Ecto neural progenitor cell (in vitro differentiated cells): ENCODE measurements at regions not wholly inside any gene's neighbourhood (a gene's known extent, or its start where the extent isn't known, plus 50 kb on each side); places are given as distances from the start of the nearest gene placed in this dataset.

Source experiments
- DNase-seq: peaks from one replicate; pipeline ENCODE4 v3.0.0-alpha.2; 2018; ENCODE audit warnings: low spot score

- no peak for DNase-seq
Observed at GRCh38 chr3:27939521-27939920, 217.4 kb upstream of the EOMES start.

DNA sequence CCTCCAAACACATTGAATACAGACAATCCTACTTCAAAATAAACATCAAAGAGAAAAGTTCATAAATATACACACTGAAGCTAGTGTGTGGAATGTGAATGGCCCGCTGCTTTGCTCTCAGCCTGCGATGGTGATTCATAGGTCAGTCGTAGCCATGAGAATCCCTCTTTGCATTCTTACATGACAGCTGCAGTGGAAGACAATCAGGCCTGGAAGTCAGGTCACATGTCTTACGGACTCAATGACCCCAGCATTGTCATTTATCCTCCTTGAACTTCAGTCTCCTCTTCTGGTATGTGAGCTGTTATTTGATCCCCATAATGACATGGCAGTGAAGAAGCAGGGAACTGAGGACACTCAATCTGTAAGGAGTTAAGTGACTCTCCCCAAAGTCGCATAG lies 217.8 kb upstream of the EOMES start:
- no peak for DNase-seq

GRCh38 chr3:27943106-27943505 lies 221.0 kb upstream of the EOMES start:
- DNase-seq = no peak

- no peak for DNase-seq
Observed at GRCh38 chr3:27945229-27945628, 223.1 kb upstream of the EOMES start.

- no peak for DNase-seq
Observed at GRCh38 chr3:27960133-27960532, 238.0 kb upstream of the EOMES start.

DNA sequence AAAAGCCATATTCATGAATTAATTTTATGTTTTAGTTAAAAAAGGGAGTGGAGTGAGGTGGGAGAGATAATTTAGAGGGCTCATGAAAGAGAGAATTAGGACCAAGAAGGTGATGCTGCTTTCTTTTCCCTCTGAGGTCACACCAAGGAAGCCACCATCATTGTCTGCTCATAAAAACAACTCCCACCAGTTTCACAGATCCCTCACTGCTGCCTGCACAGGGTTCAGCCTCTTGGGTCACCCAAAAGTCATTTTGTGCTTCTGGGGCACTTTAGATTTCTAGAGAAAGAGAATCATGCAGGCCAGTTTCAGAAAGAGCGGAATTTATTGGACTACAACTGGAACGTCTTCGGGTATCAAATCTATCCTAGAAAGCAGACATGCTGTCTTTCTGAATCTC lies 241.4 kb upstream of the EOMES start:
- no peak for DNase-seq

GRCh38 chr3:27971600-27971999 lies 249.5 kb upstream of the EOMES start:
- DNase-seq = no peak

GRCh38 chr3:27976933-27977332 lies 254.8 kb upstream of the EOMES start:
- no peak for DNase-seq

DNA sequence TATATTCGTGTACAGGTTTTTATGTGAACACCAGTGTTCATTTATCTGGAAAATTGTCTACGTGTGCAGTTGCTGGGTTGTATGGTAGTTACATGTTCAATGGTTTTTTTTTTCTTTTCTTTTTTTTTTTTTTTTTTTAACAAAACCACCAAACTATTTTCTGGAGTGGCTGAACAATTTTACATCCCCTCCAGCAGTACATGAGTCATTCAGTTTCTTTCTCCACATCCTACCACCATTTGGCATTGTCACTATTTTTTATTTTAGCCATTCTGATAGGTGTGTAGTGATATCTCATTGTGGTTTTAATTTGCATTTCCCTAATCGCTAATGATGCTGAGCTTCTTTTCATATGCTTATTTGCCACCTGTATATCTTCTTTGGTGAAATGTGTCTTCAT lies 256.3 kb upstream of the EOMES start:
- no peak for DNase-seq

GRCh38 chr3:27985369-27986035 lies 255.9 kb upstream of the CMC1 start:
- DNase-seq = no peak

- DNase-seq = peak; percentile 53
Observed at GRCh38 chr3:27986234-27986879, 255.1 kb upstream of the CMC1 start.

GRCh38 chr3:27990324-27990723 lies 251.1 kb upstream of the CMC1 start:
- no peak for DNase-seq

DNA sequence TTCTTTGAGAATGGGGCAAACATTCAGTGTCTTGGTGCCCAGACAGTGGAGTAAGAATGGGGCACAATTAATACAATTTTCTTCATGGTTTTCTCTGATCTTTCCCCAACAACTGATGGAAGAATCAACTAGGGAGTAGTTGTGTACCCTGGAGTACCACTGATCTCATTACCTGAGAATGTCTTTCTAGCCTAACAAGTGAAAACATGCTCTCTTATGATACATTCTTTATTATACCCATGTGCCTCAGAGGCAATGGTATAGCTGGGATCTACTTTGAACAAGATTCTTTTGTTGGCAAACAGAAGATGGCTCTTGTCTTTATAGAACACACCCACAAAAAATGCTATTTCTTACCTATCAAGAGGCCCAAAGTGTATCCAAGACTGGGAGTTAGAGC lies 250.6 kb upstream of the CMC1 start:
- no peak for DNase-seq

- no peak for DNase-seq
Observed at GRCh38 chr3:27993051-27993450, 248.4 kb upstream of the CMC1 start.

DNA sequence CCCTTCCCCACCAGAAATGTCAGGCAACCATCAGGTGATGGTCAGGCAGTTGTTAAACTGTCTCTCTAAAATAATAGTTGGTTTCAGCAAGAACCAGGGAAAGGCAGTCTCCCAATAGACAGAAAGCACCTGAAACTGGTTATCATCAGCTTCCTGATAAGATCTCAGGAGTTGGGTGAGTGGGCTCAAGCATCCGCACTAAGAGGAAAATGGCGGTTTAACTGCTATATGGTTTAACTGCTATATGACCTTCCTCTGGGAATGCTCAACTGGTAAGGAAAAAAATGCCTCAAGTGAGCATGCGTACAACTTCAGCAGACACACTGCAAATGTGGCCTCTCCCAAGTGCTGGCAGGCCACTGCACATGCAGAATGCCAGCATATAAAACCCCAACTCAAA lies 240.8 kb upstream of the CMC1 start:
- no peak for DNase-seq

- no peak for DNase-seq
Observed at GRCh38 chr3:28008235-28008634, 233.2 kb upstream of the CMC1 start.

DNA sequence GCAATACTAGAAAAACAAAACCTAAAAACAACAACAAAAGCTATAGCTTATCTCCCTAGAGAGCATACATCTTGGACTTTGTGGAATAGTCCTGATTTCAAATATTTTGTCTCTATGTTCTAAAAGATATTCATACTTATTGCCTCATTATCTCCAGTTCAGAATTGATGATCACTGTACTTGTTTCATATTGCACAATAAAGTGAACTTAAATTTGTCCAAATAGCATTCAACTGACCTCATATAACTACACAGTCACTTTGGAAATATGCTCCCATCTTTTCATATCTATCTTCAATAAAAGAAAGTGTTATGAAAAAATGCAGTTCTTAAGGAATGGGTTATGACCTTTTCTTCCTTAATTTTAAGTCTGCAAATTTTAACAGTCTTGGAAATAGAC lies 228.6 kb upstream of the CMC1 start:
- no peak for DNase-seq

- DNase-seq = no peak
Observed at GRCh38 chr3:28013864-28014473, 227.4 kb upstream of the CMC1 start.

GRCh38 chr3:28018925-28019718 lies 222.3 kb upstream of the CMC1 start:
- no peak for DNase-seq

- DNase-seq = no peak
Observed at GRCh38 chr3:28019740-28020139, 221.7 kb upstream of the CMC1 start.

DNA sequence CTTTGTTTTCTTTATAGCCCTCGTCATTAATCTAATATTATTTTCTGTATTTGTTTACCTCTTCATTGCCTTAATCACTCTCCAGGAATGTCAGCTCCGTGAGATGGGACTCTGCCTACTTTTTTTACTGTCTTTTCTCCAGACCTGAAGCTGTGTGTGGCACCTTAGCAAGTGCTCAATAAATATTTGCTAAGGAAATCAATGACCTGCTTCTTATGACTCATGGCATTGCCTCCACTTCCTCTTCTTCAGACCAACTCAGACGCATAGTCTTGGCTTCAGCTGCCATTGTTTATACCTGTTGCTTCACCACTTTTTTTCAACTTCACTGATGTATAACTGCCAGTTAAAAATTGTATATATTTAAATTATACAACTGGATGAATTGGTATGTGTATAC lies 218.5 kb upstream of the CMC1 start:
- DNase-seq = no peak

- no peak for DNase-seq
Observed at GRCh38 chr3:28028554-28028953, 212.9 kb upstream of the CMC1 start.
